OCI-LY1 (cell line): ENCODE measurements at regions not wholly inside any gene's neighbourhood (a gene's known extent, or its start where the extent isn't known, plus 50 kb on each side); places are given as distances from the start of the nearest gene placed in this dataset.

Experiments
- H2AFZ ChIP-seq: fragments of 200-600 bp; sonication (generic), shearing (Covaris generic); 2 replicates; pipeline ENCODE4 v1.6.0; 2014; ENCODE audit warnings: antibody characterized with exemption, mild to moderate bottlenecking, low read length
- H3F3A ChIP-seq: fragments of 200-600 bp; sonication (generic), shearing (Covaris generic); 2 replicates; pipeline ENCODE4 v1.6.0; 2014; ENCODE audit warnings: mild to moderate bottlenecking, antibody characterized with exemption, low read length, moderate library complexity; ENCODE audit not compliant: insufficient read depth
- H3K27ac ChIP-seq: fragments of 200-600 bp; sonication (generic); 2 replicates; pipeline ENCODE4 v1.5.1; 2014; ENCODE audit warnings: low read length, mixed run types, mild to moderate bottlenecking, low read depth; ENCODE audit not compliant: poor library complexity, severe bottlenecking
- H3K27me3 ChIP-seq: fragments of 200-600 bp; sonication (generic); 2 replicates; pipeline ENCODE4 v1.6.0; 2014; ENCODE audit warnings: antibody characterized with exemption, mild to moderate bottlenecking, low read length, moderate library complexity; ENCODE audit not compliant: insufficient read depth
- H3K36me3 ChIP-seq: fragments of 200-600 bp; sonication (generic); 2 replicates; pipeline ENCODE4 v1.6.1; 2014; ENCODE audit warnings: mild to moderate bottlenecking, antibody characterized with exemption, low read length, moderate library complexity, mixed read lengths; ENCODE audit not compliant: insufficient read depth
- H3K4me1 ChIP-seq: fragments of 200-600 bp; sonication (generic); 2 replicates; pipeline ENCODE4 v1.5.1; 2014; ENCODE audit warnings: mild to moderate bottlenecking, low read length, moderate library complexity; ENCODE audit not compliant: insufficient read depth, severe bottlenecking
- H3K4me2 ChIP-seq: fragments of 200-600 bp; sonication (generic), shearing (Covaris generic); 2 replicates; pipeline ENCODE4 v1.6.1; 2014; ENCODE audit warnings: low read length
- H3K4me3 ChIP-seq: fragments of 200-600 bp; sonication (generic); 2 replicates; pipeline ENCODE4 v1.5.1; 2014; ENCODE audit warnings: low read length, low read depth, mild to moderate bottlenecking, mixed read lengths; ENCODE audit not compliant: poor library complexity, severe bottlenecking
- H3K79me2 ChIP-seq: fragments of 200-600 bp; shearing (Covaris generic); 2 replicates; pipeline ENCODE4 v1.6.1; 2016; ENCODE audit warnings: mixed run types, low read length, mixed read lengths; ENCODE audit not compliant: insufficient read depth
- H3K9ac ChIP-seq: fragments of 200-600 bp; sonication (generic), shearing (Covaris generic); 2 replicates; pipeline ENCODE4 v1.6.1; 2014; ENCODE audit warnings: mild to moderate bottlenecking, low read length, mixed read lengths
- H3K9me2 ChIP-seq: fragments of 200-600 bp; sonication (generic), shearing (Covaris generic); 2 replicates; pipeline ENCODE4 v1.6.1; 2014; ENCODE audit warnings: low read depth, mild to moderate bottlenecking, low read length, mixed read lengths
- H3K9me3 ChIP-seq: fragments of 200-600 bp; shearing (Covaris generic); 2 replicates; pipeline ENCODE4 v1.6.1; 2014; ENCODE audit warnings: low read length, mixed read lengths
- H4K20me1 ChIP-seq: fragments of 200-600 bp; sonication (generic), shearing (Covaris generic); 2 replicates; pipeline ENCODE4 v1.6.0; 2016; ENCODE audit warnings: mild to moderate bottlenecking, low read length; ENCODE audit not compliant: insufficient read depth
- EZH2 ChIP-seq: fragments of 200-600 bp; sonication (generic), shearing (Covaris generic); IDR thresholded peaks from 2 replicates; pipeline ENCODE4 v1.8.0; 2017; ENCODE audit warnings: borderline replicate concordance, mixed run types, mild to moderate bottlenecking, antibody characterized with exemption, low read length, moderate library complexity, mixed read lengths
- TF ChIP-seq, protein P1 (sequence below): fragments of 200-600 bp; sonication (generic), shearing (Covaris generic); IDR thresholded peaks from 2 replicates; pipeline ENCODE4 v1.5.1; 2017; ENCODE audit warnings: mild to moderate bottlenecking, antibody characterized with exemption, low read length, moderate library complexity, mixed read lengths

DNA sequence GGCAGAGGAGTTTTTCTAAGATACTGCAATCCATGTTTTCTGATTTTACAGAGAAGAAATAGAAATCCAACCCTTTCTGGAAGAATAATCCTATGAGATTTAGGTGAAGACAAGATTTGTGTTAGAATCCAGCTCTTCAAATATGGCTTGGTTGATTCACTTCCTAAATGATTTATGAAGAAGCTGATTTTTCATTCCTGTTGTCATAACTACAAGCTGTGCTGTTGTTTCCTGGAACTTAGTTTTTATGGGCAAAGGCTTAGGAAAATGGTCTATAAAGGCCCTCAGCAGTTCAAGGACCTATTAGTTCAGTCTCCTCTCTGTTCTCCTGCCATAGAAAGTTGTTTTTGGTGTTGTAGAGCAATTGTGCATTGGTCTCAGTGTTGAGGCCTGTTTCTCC is 174.2 kb upstream of the FAM20A start:
- H3K27ac ChIP-seq: no peak overlapping the region
- H2AFZ ChIP-seq: no peak overlapping the region

DNA sequence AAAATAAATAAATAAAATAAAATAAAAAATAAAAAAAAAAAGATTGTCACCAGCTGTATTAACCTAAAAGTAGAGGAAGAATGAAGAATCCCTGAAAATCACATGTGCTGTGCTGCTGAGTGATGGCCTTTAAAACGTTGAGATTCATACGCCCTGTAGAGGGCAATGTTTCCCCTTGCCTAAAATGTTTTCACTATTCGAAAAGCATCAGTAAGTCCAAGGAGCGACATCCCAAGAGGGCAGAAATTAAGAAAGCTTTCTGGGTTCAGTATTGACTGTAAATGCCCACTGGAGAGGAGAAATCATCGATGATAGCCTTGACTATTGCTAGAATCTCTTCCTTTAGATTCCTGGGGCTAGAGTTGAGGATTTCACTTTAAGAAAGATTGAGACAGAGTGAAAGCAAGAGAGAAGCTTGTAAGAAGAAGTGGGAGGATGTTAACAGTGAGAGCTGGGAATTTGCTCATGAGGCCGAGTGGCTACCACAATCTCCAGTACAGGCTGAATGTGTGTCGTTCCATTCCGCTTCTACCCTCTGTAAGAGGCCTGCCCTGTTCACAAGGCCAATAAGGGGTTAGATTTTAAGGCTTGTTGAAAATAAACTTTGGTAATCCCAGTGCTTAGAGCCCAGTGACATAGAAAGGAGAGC is 170.8 kb upstream of the FAM20A start:
- no peaks in the 10 kb centered on the region for H3K9me3 ChIP-seq
- H3K9ac ChIP-seq: no peak overlapping the region
- H2AFZ ChIP-seq: no peak overlapping the region
- no peaks in the 10 kb centered on the region for H3F3A ChIP-seq
- H3K4me2 ChIP-seq: peak overlapping the region; percentile 17; the same call in 1 of the 2 replicates
- H3K27me3 ChIP-seq: no peaks in the 10 kb centered on the region
- no peaks in the 10 kb centered on the region for H4K20me1 ChIP-seq
- H3K4me3 ChIP-seq: no peak overlapping the region
- H3K4me1 ChIP-seq: no peaks in the 10 kb centered on the region
- TF ChIP-seq, protein P1, sequence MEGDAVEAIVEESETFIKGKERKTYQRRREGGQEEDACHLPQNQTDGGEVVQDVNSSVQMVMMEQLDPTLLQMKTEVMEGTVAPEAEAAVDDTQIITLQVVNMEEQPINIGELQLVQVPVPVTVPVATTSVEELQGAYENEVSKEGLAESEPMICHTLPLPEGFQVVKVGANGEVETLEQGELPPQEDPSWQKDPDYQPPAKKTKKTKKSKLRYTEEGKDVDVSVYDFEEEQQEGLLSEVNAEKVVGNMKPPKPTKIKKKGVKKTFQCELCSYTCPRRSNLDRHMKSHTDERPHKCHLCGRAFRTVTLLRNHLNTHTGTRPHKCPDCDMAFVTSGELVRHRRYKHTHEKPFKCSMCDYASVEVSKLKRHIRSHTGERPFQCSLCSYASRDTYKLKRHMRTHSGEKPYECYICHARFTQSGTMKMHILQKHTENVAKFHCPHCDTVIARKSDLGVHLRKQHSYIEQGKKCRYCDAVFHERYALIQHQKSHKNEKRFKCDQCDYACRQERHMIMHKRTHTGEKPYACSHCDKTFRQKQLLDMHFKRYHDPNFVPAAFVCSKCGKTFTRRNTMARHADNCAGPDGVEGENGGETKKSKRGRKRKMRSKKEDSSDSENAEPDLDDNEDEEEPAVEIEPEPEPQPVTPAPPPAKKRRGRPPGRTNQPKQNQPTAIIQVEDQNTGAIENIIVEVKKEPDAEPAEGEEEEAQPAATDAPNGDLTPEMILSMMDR: peak; percentile 59
- no peak for TF ChIP-seq EZH2
- no peaks in the 10 kb centered on the region for H3K36me3 ChIP-seq
- H3K9me2 ChIP-seq: no peaks in the 10 kb centered on the region
- H3K27ac ChIP-seq: no peak overlapping the region
- no peaks in the 10 kb centered on the region for H3K79me2 ChIP-seq

More for the DNA sequence above, 174.2 kb upstream of the FAM20A start:
- Histone ChIP-seq H3K27me3 (no peaks in the 10 kb centered on the region), H3F3A (no peaks in the 10 kb centered on the region), H3K9me2 (no peaks in the 10 kb centered on the region), H3K36me3 (no peaks in the 10 kb centered on the region), H3K4me3 (no peak overlapping the region), H3K9me3 (no peaks in the 10 kb centered on the region), H3K4me1 (no peaks in the 10 kb centered on the region), H3K4me2 (no peak overlapping the region), H3K79me2 (no peaks in the 10 kb centered on the region), H3K9ac (no peak overlapping the region), H4K20me1 (no peaks in the 10 kb centered on the region)
- no peak for TF ChIP-seq EZH2
- TF ChIP-seq, protein P1: no peak

DNA sequence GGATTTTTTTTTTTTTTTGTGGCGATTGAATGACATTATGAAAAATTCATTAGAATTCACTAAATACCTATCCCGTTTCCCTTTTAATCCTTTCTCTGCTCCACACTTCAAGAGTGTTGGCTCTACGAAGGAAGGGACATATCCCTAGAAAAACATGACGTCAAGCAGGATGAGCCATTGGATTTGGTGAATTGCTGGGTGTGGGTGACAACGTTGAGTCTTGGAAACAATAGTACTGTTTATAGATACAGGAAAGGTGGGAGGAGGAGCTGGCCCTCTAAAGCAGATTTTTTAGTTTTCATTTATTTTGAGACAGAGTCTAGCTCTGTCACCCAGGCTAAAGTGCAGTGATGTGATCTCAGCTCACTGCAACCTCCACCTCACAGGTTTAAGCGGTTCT is 167.6 kb upstream of the FAM20A start:
- Histone ChIP-seq H4K20me1 (no peaks in the 10 kb centered on the region), H3K27ac (no peak overlapping the region), H3K9me3 (no peaks in the 10 kb centered on the region), H3K4me1 (no peaks in the 10 kb centered on the region), H3K9me2 (no peaks in the 10 kb centered on the region), H3F3A (no peaks in the 10 kb centered on the region), H3K79me2 (no peaks in the 10 kb centered on the region), H3K4me3 (no peak overlapping the region), H3K36me3 (no peaks in the 10 kb centered on the region), H3K9ac (no peak overlapping the region), H2AFZ (no peak overlapping the region), H3K27me3 (no peaks in the 10 kb centered on the region), H3K4me2 (no peak overlapping the region)
- no peak for TF ChIP-seq EZH2
- TF ChIP-seq, protein P1: no peak
